ENCODE measurements at regions not wholly inside any gene's neighbourhood (a gene's known extent, or its start where the extent isn't known, plus 50 kb on each side); places are given as distances from the start of the nearest gene placed in this dataset.

GRCh38 chr16:86958423-86958822, 358.8 kb downstream of the C16orf95 start:
- no peak for TF ChIP-seq CTCF (conservative IDR thresholded peaks at IDR 0.05; ENCODE audit: low read depth)
- POLR2A ChIA-PET (ENCODE audit: low non-redundant PET): no interaction called here
- no peak for DNase-seq (ENCODE audit: low spot score)
- CTCF ChIA-PET: no interaction called here
- no peak overlapping the region for H3K27ac ChIP-seq

GRCh38 chr16:86959091-86959651, 358.0 kb downstream of the C16orf95 start:
- ChIA-PET POLR2A (ENCODE audit: low non-redundant PET) (no interaction called here), CTCF (no interaction called here)
- no peak for DNase-seq (ENCODE audit: low spot score)
- H3K27ac ChIP-seq: no peak overlapping the region
- no peak for TF ChIP-seq CTCF (conservative IDR thresholded peaks at IDR 0.05; ENCODE audit: low read depth)

DNA sequence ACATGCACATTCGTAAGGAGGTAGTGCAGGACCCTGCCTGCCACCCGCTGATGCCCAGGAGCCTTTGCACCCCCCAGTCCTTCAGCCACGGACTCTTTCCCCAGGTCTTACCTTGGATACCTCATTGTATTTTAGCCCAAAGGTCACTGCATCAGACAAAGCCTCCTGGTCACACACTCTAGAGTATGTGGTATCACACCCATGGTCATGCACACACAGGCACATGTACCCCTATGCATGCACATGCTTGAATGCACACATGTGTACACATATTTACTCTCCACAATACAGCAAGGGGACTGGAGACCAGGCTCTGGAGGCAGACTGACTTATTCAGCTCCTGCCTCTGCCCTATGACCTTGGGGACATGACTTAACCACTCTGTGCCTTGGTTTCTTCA, 357.5 kb downstream of the C16orf95 start:
- ChIA-PET POLR2A (ENCODE audit: low non-redundant PET) (no interaction called here), CTCF (no interaction called here)
- no peak overlapping the region for H3K27ac ChIP-seq
- no peak for DNase-seq (ENCODE audit: low spot score)
- TF ChIP-seq CTCF (conservative IDR thresholded peaks at IDR 0.05; ENCODE audit: low read depth): no peak

- no peak for TF ChIP-seq CTCF (conservative IDR thresholded peaks at IDR 0.05; ENCODE audit: low read depth)
- ChIA-PET CTCF (interaction anchor here (0.7 kb wide), 1 partner anchor 10 kb away, joined by 3 read pairs; no protein-coding TSS in a partner anchor), POLR2A (ENCODE audit: low non-redundant PET) (no interaction called here)
- DNase-seq (ENCODE audit: low spot score): no peak
- H3K27ac ChIP-seq: no peak overlapping the region
These were observed 356.9 kb downstream of the C16orf95 start for GRCh38 chr16:86960266-86960665.

- DNase-seq (ENCODE audit: low spot score): no peak
- CTCF ChIA-PET: no interaction called here
- H3K27ac ChIP-seq: no peak overlapping the region
- POLR2A ChIA-PET (ENCODE audit: low non-redundant PET): interaction anchor here (1.0 kb wide), 1 partner anchor 28 kb away, joined by 4 read pairs; no protein-coding TSS in a partner anchor
- no peak for TF ChIP-seq CTCF (conservative IDR thresholded peaks at IDR 0.05; ENCODE audit: low read depth)
These were observed 356.0 kb downstream of the C16orf95 start for GRCh38 chr16:86961171-86961601.

DNA sequence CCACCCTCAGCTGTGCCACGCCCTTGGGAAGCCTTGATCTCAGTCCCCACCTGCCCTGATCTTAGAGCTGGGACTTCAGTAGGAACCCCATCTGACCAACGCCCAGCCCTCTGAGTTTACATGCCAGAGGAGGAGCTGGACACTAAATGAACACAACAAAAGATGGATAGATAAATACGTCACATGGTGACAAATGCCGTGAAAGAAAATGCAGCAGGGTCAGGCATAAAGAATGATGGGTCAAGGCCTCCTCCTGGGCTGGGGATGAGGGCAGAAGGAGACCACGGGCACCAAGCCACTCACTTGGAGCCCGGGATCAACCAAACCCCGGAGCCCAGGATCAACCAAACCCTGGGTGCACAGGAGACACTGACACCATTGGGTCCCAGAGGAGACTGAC, 354.9 kb downstream of the C16orf95 start:
- ChIA-PET CTCF (interaction anchor here (0.6 kb wide), 1 partner anchor 101 kb away, joined by 3 read pairs; no protein-coding TSS in a partner anchor), POLR2A (ENCODE audit: low non-redundant PET) (no interaction called here)
- no peak overlapping the region for H3K27ac ChIP-seq
- no peak for TF ChIP-seq CTCF (conservative IDR thresholded peaks at IDR 0.05; ENCODE audit: low read depth)
- DNase-seq (ENCODE audit: low spot score): no peak

Measured in RWPE1 (cell line).